ENCODE measurements at regions not wholly inside any gene's neighbourhood (a gene's known extent, or its start where the extent isn't known, plus 50 kb on each side); places are given as distances from the start of the nearest gene placed in this dataset.

- no peak for TF ChIP-seq CTCF (IDR thresholded peaks at IDR 0.05)
- no peak for TF ChIP-seq POLR2A (IDR thresholded peaks at IDR 0.05)
- no peak for TF ChIP-seq POLR2AphosphoS5 (IDR thresholded peaks at IDR 0.05; ENCODE audit: insufficient read depth in 1 of 2, low read depth in 1 of 2)
These were observed 84.3 kb upstream of the NLRP1 start for GRCh38 chr17:5668557-5669138.
